ENCODE measurements at regions not wholly inside any gene's neighbourhood (a gene's known extent, or its start where the extent isn't known, plus 50 kb on each side); places are given as distances from the start of the nearest gene placed in this dataset.

DNA sequence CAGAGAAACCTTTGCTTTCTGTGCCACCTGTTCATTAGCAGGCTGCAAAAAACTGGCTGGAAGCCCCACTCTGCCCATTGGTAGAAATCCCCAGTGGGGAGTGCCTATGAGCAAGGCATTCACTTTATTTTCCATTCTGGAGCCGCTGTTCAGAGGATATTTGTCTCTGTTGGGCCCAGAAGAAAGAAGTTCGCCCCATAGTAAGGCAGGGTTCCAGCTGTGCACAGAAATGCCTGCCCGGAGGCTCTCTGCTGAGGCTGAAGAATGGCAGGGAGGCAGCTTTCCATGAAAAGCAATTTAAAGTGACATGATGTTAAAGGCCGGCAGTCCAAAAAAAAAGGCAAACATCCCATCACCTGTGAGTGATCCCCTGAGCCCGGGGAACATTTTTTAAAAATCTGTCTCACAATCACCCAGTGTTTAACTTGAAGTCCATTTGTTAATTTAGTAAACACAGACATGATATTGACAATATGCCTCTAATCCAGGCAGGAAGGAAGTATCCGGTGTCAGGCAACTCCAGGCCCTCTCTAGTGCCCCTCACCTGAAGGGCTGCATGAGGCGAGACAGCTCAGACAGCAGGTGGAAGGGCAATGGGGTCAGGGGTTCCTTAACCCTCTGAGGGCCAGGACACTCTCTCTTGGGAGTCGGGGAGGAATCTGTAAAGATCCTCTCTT, 265.1 kb upstream of the SIX2 start:
- TF ChIP-seq POLR2AphosphoS5 (IDR thresholded peaks at IDR 0.05): no peak
- TF ChIP-seq, protein P1, sequence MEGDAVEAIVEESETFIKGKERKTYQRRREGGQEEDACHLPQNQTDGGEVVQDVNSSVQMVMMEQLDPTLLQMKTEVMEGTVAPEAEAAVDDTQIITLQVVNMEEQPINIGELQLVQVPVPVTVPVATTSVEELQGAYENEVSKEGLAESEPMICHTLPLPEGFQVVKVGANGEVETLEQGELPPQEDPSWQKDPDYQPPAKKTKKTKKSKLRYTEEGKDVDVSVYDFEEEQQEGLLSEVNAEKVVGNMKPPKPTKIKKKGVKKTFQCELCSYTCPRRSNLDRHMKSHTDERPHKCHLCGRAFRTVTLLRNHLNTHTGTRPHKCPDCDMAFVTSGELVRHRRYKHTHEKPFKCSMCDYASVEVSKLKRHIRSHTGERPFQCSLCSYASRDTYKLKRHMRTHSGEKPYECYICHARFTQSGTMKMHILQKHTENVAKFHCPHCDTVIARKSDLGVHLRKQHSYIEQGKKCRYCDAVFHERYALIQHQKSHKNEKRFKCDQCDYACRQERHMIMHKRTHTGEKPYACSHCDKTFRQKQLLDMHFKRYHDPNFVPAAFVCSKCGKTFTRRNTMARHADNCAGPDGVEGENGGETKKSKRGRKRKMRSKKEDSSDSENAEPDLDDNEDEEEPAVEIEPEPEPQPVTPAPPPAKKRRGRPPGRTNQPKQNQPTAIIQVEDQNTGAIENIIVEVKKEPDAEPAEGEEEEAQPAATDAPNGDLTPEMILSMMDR (IDR thresholded peaks at IDR 0.05): no peak
- no peak for TF ChIP-seq POLR2A (IDR thresholded peaks at IDR 0.05; ENCODE audit: low read depth)

Measured in esophagus muscularis mucosa (tissue), 3 donors.